ENCODE measurements at regions not wholly inside any gene's neighbourhood (a gene's known extent, or its start where the extent isn't known, plus 50 kb on each side); places are given as distances from the start of the nearest gene placed in this dataset.
A peak's percentile ranks its signal among the peaks of the same experiment; 100 is the strongest.

GRCh38 chr9:87233431-87233830 lies 264.2 kb upstream of the DAPK1 start:
- no peaks in the 10 kb centered on the region for H3K9me3 ChIP-seq (ENCODE audit: low read depth)
- no peak for DNase-seq
- H3K4me3 ChIP-seq: no peak overlapping the region
- 0 out of 2 replicates have a peak, but pooled peaks cover 2% of the 10 kb centered on the region for H3K4me1 ChIP-seq (ENCODE audit: insufficient read depth)
- no peak overlapping the region for H3K27ac ChIP-seq
- H4K20me1 ChIP-seq (ENCODE audit: insufficient read depth): no peaks in the 10 kb centered on the region
- H3K9me2 ChIP-seq (ENCODE audit: insufficient read depth): no peaks in the 10 kb centered on the region
- 72 to 81% methylated on average over 3 of the region's 3 CpGs for WGBS, 2 experiments (ENCODE audit: low coverage in 1 of 2, low lambda C conversion rate in 2 of 2, missing lambda C conversion rate in 2 of 2)
- H3K36me3 ChIP-seq (ENCODE audit: low read depth): no peaks in the 10 kb centered on the region
- H2AFZ ChIP-seq: no peak overlapping the region
- no peaks in the 10 kb centered on the region for H3F3A ChIP-seq (ENCODE audit: insufficient read depth)
- TF ChIP-seq EZH2phosphoT487 (IDR thresholded peaks at IDR 0.05; ENCODE audit: insufficient read depth, low read depth) (no peak), EZH2 (IDR thresholded peaks at IDR 0.05; ENCODE audit: insufficient read depth, poor library complexity, severe bottlenecking) (no peak)
- no peak overlapping the region for H3K4me2 ChIP-seq (ENCODE audit: unreplicated experiment)
- H3K27me3 ChIP-seq (replicated peaks; ENCODE audit: insufficient read depth): no peaks in the 10 kb centered on the region
- H3K9ac ChIP-seq: no peak overlapping the region
- in situ Hi-C loops (cut with MboI): no loop called here
- H3K79me2 ChIP-seq (ENCODE audit: insufficient read depth): no peaks in the 10 kb centered on the region

- Histone ChIP-seq H3K9me2 (ENCODE audit: insufficient read depth) (no peaks in the 10 kb centered on the region), H2AFZ (no peak overlapping the region), H3K79me2 (ENCODE audit: insufficient read depth) (no peaks in the 10 kb centered on the region), H3K4me2 (ENCODE audit: unreplicated experiment) (no peak overlapping the region), H3K4me1 (ENCODE audit: insufficient read depth) (0 out of 2 replicates have a peak, but pooled peaks cover 6% of the 10 kb centered on the region), H4K20me1 (ENCODE audit: insufficient read depth) (no peaks in the 10 kb centered on the region), H3K27ac (no peak overlapping the region), H3K9ac (no peak overlapping the region), H3K36me3 (ENCODE audit: low read depth) (no peaks in the 10 kb centered on the region), H3K27me3 (replicated peaks; ENCODE audit: insufficient read depth) (no peaks in the 10 kb centered on the region), H3K9me3 (ENCODE audit: low read depth) (no peaks in the 10 kb centered on the region), H3F3A (ENCODE audit: insufficient read depth) (no peaks in the 10 kb centered on the region), H3K4me3 (no peak overlapping the region)
- no peak for DNase-seq
- in situ Hi-C loops (cut with MboI): no loop called here
- WGBS, 2 experiments (ENCODE audit: low coverage in 1 of 2, low lambda C conversion rate in 2 of 2, missing lambda C conversion rate in 2 of 2): 84 to 88% methylated on average over 15 of the region's 15 CpGs
- no peak for TF ChIP-seq EZH2phosphoT487 (IDR thresholded peaks at IDR 0.05; ENCODE audit: insufficient read depth, low read depth)
- TF ChIP-seq EZH2 (IDR thresholded peaks at IDR 0.05; ENCODE audit: insufficient read depth, poor library complexity, severe bottlenecking): no peak
These were observed 263.7 kb upstream of the DAPK1 start for GRCh38 chr9:87233899-87234455.

DNA sequence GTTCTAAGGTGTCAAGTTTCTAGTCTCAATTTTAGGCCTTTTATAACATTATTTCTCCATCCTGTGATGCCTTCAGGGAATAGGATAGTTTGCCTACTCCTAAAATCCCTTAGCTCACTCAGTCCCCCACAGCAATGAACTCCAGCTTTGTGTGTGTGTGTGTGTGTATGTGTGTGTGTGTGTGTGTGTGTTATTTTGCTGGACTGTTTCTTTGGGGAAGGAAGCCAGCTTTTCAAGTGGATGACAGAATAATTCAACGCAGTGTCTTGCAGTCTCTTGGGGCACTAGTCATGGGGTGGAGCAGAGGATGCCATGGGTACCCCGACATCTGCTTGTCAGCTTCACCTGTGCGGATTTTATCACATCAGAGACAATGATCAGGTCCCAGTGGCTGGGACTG lies 262.8 kb upstream of the DAPK1 start:
- TF ChIP-seq EZH2phosphoT487 (IDR thresholded peaks at IDR 0.05; ENCODE audit: insufficient read depth, low read depth) (no peak), EZH2 (IDR thresholded peaks at IDR 0.05; ENCODE audit: insufficient read depth, poor library complexity, severe bottlenecking) (no peak)
- H3K9me2 ChIP-seq (ENCODE audit: insufficient read depth): no peaks in the 10 kb centered on the region
- H3K4me3 ChIP-seq: no peak overlapping the region
- in situ Hi-C loops (cut with MboI): no loop called here
- no peaks in the 10 kb centered on the region for H3K27me3 ChIP-seq (replicated peaks; ENCODE audit: insufficient read depth)
- 91 to 93% methylated on average over 3 of the region's 3 CpGs for WGBS, 2 experiments (ENCODE audit: low coverage in 1 of 2, low lambda C conversion rate in 2 of 2, missing lambda C conversion rate in 2 of 2)
- no peak overlapping the region for H3K9ac ChIP-seq
- no peaks in the 10 kb centered on the region for H4K20me1 ChIP-seq (ENCODE audit: insufficient read depth)
- no peak overlapping the region for H3K27ac ChIP-seq
- no peaks in the 10 kb centered on the region for H3K9me3 ChIP-seq (ENCODE audit: low read depth)
- H2AFZ ChIP-seq: no peak overlapping the region
- H3F3A ChIP-seq (ENCODE audit: insufficient read depth): no peaks in the 10 kb centered on the region
- 0 out of 2 replicates have a peak, but pooled peaks cover 6% of the 10 kb centered on the region for H3K4me1 ChIP-seq (ENCODE audit: insufficient read depth)
- H3K36me3 ChIP-seq (ENCODE audit: low read depth): no peaks in the 10 kb centered on the region
- DNase-seq: no peak
- no peak overlapping the region for H3K4me2 ChIP-seq (ENCODE audit: unreplicated experiment)
- H3K79me2 ChIP-seq (ENCODE audit: insufficient read depth): no peaks in the 10 kb centered on the region

- in situ Hi-C loops (cut with MboI): no loop called here
- Histone ChIP-seq H3K9me2 (ENCODE audit: insufficient read depth) (no peaks in the 10 kb centered on the region), H3K9me3 (ENCODE audit: low read depth) (no peaks in the 10 kb centered on the region), H3K4me3 (no peak overlapping the region), H3K4me1 (ENCODE audit: insufficient read depth) (0 out of 2 replicates have a peak, but pooled peaks cover 6% of the 10 kb centered on the region), H3K4me2 (ENCODE audit: unreplicated experiment) (no peak overlapping the region), H3K9ac (no peak overlapping the region), H4K20me1 (ENCODE audit: insufficient read depth) (no peaks in the 10 kb centered on the region), H3F3A (ENCODE audit: insufficient read depth) (no peaks in the 10 kb centered on the region), H3K36me3 (ENCODE audit: low read depth) (no peaks in the 10 kb centered on the region), H3K79me2 (ENCODE audit: insufficient read depth) (no peaks in the 10 kb centered on the region), H3K27me3 (replicated peaks; ENCODE audit: insufficient read depth) (no peaks in the 10 kb centered on the region), H3K27ac (no peak overlapping the region), H2AFZ (no peak overlapping the region)
- DNase-seq: peak; percentile 50
- TF ChIP-seq EZH2phosphoT487 (IDR thresholded peaks at IDR 0.05; ENCODE audit: insufficient read depth, low read depth): no peak
- TF ChIP-seq EZH2 (IDR thresholded peaks at IDR 0.05; ENCODE audit: insufficient read depth, poor library complexity, severe bottlenecking): no peak
- 9 to 18% methylated on average over 1 of the region's 1 CpG for WGBS, 2 experiments (ENCODE audit: low coverage in 1 of 2, low lambda C conversion rate in 2 of 2, missing lambda C conversion rate in 2 of 2)
These were observed 261.1 kb upstream of the DAPK1 start for GRCh38 chr9:87236546-87236945.
